WERI-Rb-1 (cell line): ENCODE measurements at regions not wholly inside any gene's neighbourhood (a gene's known extent, or its start where the extent isn't known, plus 50 kb on each side); places are given as distances from the start of the nearest gene placed in this dataset.
A peak's percentile ranks its signal among the peaks of the same experiment; 100 is the strongest.

Experiments used
- DNase-seq: peaks from one replicate; pipeline ENCODE4 v3.0.0-alpha.2; 2020
- H3K27ac ChIP-seq: fragments of 250-450 bp; sonication (Bioruptor Pico); 2 replicates; pipeline ENCODE4 v1.5.1; 2020; ENCODE audit warnings: mild to moderate bottlenecking, moderate library complexity
- H3K27me3 ChIP-seq: fragments of 250-450 bp; sonication (Bioruptor Pico); 2 replicates; pipeline ENCODE4 v1.5.1; 2021; ENCODE audit warnings: mild to moderate bottlenecking, low read depth, moderate library complexity; ENCODE audit not compliant: insufficient read depth, severe bottlenecking
- H3K36me3 ChIP-seq: fragments of 250-450 bp; sonication (Bioruptor Pico); 2 replicates; pipeline ENCODE4 v1.5.1; 2020; ENCODE audit warnings: mild to moderate bottlenecking, moderate library complexity
- H3K4me3 ChIP-seq: 2 replicates; pipeline ENCODE4 v1.5.1; 2011; ENCODE audit warnings: low read depth, mild to moderate bottlenecking, control low read depth, low read length
- H3K9me3 ChIP-seq: fragments of 250-450 bp; sonication (Bioruptor Pico); 2 replicates; pipeline ENCODE4 v1.5.1; 2021; ENCODE audit warnings: mild to moderate bottlenecking, moderate library complexity; ENCODE audit not compliant: severe bottlenecking
- TF ChIP-seq, protein P1 (sequence below): IDR thresholded peaks from 2 replicates; pipeline ENCODE4 v1.5.1; 2011; ENCODE audit warnings: low read depth, mild to moderate bottlenecking, control low read depth, inconsistent platforms, low read length

DNA sequence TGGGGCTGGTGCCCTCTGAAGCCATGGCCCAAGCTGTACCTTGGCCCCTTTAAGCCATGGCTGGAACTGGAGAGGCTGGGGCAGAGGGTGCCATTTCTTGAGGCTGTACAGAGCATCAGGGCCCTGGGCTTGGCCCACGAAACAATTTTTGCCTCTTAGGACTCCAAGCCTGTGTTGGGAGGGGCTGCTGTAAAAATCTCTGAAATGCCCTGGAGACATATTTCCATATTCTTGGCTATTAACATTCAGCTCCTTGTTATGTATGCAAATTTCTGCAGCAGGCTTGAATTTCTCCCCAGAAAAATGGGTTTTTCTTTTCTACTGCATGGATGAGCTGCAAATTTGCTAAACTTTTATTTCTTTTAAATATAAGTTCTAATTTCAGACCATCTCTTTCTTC, 834.0 kb downstream of the DSC3 start:
- Histone ChIP-seq H3K27me3 (no peaks in the 10 kb centered on the region), H3K36me3 (no peaks in the 10 kb centered on the region), H3K27ac (no peak overlapping the region), H3K4me3 (no peak overlapping the region), H3K9me3 (no peaks in the 10 kb centered on the region)
- TF ChIP-seq, protein P1, sequence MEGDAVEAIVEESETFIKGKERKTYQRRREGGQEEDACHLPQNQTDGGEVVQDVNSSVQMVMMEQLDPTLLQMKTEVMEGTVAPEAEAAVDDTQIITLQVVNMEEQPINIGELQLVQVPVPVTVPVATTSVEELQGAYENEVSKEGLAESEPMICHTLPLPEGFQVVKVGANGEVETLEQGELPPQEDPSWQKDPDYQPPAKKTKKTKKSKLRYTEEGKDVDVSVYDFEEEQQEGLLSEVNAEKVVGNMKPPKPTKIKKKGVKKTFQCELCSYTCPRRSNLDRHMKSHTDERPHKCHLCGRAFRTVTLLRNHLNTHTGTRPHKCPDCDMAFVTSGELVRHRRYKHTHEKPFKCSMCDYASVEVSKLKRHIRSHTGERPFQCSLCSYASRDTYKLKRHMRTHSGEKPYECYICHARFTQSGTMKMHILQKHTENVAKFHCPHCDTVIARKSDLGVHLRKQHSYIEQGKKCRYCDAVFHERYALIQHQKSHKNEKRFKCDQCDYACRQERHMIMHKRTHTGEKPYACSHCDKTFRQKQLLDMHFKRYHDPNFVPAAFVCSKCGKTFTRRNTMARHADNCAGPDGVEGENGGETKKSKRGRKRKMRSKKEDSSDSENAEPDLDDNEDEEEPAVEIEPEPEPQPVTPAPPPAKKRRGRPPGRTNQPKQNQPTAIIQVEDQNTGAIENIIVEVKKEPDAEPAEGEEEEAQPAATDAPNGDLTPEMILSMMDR = no peak
- DNase-seq = no peak

DNA sequence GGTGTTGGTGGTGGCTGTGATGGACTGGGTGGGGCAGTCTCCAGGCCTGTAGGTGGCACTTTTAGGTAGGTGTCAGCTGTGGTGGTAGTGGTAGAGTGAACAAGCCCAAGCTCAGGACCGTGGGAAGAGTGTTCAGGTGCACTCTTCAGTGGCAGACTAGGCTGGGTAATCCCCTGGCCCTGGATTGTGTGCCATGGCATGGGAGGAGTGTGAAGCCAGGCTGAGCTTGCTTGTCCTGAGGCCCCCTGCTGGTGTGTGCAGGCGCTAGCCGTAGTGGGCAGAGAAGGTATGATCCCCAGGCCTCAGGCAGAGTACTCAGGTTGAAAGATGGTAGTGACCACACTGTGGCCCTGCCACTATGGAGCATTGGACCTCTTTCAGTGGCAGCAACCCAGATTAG, 850.3 kb downstream of the DSC3 start:
- H3K9me3 ChIP-seq = peaks cover 6% of the 10 kb centered on the region
- H3K4me3 ChIP-seq = no peak overlapping the region
- no peak overlapping the region for H3K27ac ChIP-seq
- DNase-seq = peak; percentile 16
- no peaks in the 10 kb centered on the region for H3K27me3 ChIP-seq
- TF ChIP-seq, protein P1 = peak; percentile 54
- no peaks in the 10 kb centered on the region for H3K36me3 ChIP-seq

DNA sequence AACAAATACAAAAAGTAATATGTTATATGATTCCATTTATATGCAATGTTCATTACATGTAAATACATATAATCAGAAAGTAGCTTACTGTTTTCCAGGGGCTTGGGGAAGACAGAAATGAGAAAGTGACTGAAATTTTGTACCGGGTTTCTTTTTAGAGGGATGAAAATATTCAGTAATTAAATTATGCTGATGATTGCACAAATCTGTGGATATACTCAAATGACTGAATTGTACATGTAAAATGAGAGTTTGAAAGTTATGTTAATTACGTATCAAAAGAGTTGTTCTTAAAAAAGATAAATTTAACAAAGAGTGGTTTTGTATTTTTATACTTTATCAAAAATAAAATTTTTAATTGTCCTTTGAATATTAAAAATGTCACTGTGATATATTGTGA, 856.3 kb downstream of the DSC3 start:
- Histone ChIP-seq H3K4me3 (no peak overlapping the region), H3K9me3 (peaks cover 3% of the 10 kb centered on the region), H3K27me3 (no peaks in the 10 kb centered on the region), H3K36me3 (no peaks in the 10 kb centered on the region), H3K27ac (no peak overlapping the region)
- no peak for DNase-seq
- TF ChIP-seq, protein P1 = no peak

DNA sequence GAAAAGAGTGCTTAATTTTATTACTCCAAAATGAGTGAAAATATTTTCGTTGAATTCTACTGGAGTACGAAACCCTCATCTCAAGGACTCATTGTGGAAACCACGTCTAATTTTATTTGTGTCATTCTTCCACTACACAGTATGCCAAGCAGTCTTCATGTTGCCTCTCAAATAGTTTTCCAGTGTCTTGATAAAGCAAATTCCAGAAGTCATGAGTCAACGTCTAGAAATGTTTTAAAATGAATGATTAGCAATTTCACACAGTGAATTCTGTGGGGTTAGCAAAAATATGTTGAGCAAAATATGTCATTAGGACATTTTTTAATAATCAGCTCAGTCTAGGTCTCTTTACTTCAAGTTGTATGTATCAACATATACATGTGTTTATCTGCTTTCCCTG, 865.5 kb downstream of the DSC3 start:
- TF ChIP-seq, protein P1 = no peak
- Histone ChIP-seq H3K9me3 (no peaks in the 10 kb centered on the region), H3K27me3 (no peaks in the 10 kb centered on the region), H3K4me3 (no peak overlapping the region), H3K27ac (no peak overlapping the region), H3K36me3 (no peaks in the 10 kb centered on the region)
- no peak for DNase-seq

DNA sequence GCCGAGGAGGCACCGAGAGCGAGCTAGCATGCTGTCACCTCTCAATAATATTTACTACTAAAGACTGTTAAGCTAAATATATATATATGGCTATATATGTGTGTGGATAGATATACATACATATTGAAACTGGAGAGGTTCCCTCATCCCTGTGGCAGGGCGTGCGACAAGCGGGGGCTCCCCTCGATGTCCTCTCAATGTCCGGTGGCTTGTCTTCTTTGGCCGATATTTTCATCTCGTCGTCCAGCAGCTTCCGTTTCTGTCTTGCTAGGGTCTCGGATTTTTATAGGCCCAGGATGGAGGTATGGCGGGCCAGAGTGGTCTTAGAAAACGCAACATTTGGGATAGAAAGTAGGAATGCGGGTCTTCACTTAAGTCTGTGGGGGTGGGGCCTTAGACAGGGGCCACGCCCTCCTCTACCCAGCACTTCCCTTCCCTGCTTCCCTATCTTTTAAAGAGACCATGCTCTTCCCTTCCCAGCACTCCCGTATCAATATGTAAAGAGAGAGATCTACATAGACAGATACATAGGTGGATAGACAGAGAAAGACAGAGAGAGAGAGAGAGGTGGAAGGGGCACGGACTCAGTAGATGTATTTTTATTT, 866.8 kb downstream of the DSC3 start:
- H3K27ac ChIP-seq = no peak overlapping the region
- H3K36me3 ChIP-seq = no peaks in the 10 kb centered on the region
- no peaks in the 10 kb centered on the region for H3K27me3 ChIP-seq
- TF ChIP-seq, protein P1 = no peak
- no peaks in the 10 kb centered on the region for H3K9me3 ChIP-seq
- H3K4me3 ChIP-seq = no peak overlapping the region
- no peak for DNase-seq

DNA sequence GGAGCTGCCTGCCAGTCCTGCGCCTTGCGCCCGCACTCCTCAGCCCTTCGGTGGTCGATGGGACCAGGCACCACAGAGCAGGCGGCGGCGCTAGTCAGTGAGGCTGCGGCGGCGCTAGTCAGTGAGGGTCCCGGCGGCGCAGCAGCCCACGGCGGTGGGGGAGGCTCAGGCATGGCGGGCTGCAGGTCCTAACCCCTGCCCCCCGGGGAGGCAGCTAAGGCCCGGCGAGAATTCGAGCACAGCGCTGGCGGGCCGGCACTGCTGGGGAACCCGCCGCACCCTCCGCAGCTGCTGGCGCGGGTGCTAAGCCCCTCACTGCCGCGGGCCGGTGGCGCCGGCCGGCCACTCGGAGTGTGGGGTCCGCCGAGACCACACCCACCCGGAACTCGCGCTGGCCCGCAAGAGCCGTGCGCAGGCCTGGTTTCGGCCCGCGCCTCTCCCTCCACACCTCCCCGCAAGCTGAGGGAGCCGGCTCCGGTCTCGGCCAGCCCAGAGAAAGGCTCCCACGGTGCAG, 867.4 kb downstream of the DSC3 start:
- no peak for DNase-seq
- H3K9me3 ChIP-seq = no peaks in the 10 kb centered on the region
- no peak overlapping the region for H3K27ac ChIP-seq
- H3K36me3 ChIP-seq = no peaks in the 10 kb centered on the region
- TF ChIP-seq, protein P1 = no peak
- no peak overlapping the region for H3K4me3 ChIP-seq
- H3K27me3 ChIP-seq = no peaks in the 10 kb centered on the region
